Bronchial epithelial cell (primary cell): ENCODE measurements at regions not wholly inside any gene's neighbourhood (a gene's known extent, or its start where the extent isn't known, plus 50 kb on each side); places are given as distances from the start of the nearest gene placed in this dataset.

Experiments
- DNase-seq: peaks from one replicate; pipeline ENCODE4 v3.0.0-alpha.2; 2010; ENCODE audit warnings: low read depth
- FAIRE-seq: peaks from 2 replicates; lab custom pipeline; 2011; peaks lifted over from hg19 to GRCh38; lab: Jason Lieb, UNC
- H3K27me3 ChIP-seq: 2 replicates; pipeline ENCODE4 v1.5.1; 2011; ENCODE audit warnings: low read length; ENCODE audit not compliant: control insufficient read depth, insufficient read depth
- H3K36me3 ChIP-seq: 2 replicates; pipeline ENCODE4 v1.5.1; 2011; ENCODE audit warnings: low read length; ENCODE audit not compliant: control insufficient read depth, insufficient read depth
- H3K4me3 ChIP-seq: 2 replicates; pipeline ENCODE4 v1.5.1; 2011; ENCODE audit warnings: mild to moderate bottlenecking, low read depth, low read length, control low read depth
- TF ChIP-seq, protein P1 (sequence below): IDR thresholded peaks from 2 replicates; pipeline ENCODE4 v1.5.1; 2011; ENCODE audit warnings: mild to moderate bottlenecking, moderate library complexity, low read length, control low read depth, inconsistent platforms; ENCODE audit not compliant: insufficient read depth, severe bottlenecking

DNA sequence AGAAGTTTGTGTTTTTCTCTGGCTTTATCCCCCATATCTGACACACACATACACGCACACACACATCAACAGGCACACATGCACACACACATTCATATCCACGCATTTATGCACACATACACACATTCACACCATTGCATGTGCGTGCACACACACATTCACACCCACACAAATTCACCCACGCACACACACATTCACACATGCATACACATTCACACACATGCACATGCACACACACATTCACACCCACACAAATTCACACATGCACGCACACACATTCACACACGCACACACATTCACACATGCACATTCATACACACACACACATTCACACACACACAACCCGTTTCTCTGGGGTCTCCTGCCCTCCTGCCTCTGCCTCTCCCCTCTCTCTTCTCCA, 264.2 kb downstream of the BCL11B start:
- TF ChIP-seq, protein P1, sequence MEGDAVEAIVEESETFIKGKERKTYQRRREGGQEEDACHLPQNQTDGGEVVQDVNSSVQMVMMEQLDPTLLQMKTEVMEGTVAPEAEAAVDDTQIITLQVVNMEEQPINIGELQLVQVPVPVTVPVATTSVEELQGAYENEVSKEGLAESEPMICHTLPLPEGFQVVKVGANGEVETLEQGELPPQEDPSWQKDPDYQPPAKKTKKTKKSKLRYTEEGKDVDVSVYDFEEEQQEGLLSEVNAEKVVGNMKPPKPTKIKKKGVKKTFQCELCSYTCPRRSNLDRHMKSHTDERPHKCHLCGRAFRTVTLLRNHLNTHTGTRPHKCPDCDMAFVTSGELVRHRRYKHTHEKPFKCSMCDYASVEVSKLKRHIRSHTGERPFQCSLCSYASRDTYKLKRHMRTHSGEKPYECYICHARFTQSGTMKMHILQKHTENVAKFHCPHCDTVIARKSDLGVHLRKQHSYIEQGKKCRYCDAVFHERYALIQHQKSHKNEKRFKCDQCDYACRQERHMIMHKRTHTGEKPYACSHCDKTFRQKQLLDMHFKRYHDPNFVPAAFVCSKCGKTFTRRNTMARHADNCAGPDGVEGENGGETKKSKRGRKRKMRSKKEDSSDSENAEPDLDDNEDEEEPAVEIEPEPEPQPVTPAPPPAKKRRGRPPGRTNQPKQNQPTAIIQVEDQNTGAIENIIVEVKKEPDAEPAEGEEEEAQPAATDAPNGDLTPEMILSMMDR: no peak
- peaks cover 2% of the 10 kb centered on the region for H3K27me3 ChIP-seq
- DNase-seq: no peak
- H3K36me3 ChIP-seq: no peaks in the 10 kb centered on the region
- FAIRE-seq: peak; percentile 75
- no peak overlapping the region for H3K4me3 ChIP-seq

DNA sequence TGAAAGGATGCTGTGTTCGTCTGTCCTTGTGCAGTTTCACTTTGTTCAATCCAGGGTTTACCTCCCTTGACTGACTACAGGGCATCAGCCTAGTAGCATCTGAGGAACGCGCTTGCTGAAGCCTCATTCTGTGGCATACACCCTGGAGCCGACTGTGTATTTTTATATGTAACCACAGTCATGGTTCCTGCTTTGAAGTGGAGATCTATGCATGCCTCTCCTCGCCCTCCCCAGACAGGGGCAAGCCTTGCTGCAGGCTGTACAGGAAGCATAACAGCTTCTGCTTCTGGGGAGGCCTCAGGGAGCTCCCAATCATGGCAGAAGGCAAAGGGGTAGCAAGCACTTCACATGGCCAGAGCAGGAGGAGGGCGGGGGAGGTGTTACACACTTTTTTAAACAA, 262.1 kb downstream of the BCL11B start:
- DNase-seq: no peak
- Histone ChIP-seq H3K4me3 (no peak overlapping the region), H3K27me3 (peaks cover 2% of the 10 kb centered on the region), H3K36me3 (no peaks in the 10 kb centered on the region)
- FAIRE-seq: no peak
- TF ChIP-seq, protein P1: no peak

DNA sequence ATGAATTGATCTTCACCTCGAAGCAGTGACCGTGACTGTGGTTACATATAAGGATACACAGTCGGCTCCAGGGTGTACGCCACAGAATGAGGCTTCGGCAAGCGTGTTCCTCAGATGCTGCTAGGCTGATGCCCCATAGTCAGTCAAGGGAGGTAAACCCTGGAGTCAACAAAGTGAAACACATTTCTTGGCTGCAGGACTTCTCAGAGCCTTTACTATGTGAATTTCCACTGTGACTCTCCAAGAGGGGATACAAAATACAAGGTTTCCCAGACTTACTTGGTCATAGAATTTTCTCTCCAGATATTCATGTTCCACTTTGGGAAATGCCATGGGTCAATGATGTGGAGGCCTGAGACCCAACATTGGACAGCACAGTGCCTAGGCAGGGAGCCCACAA, 260.6 kb downstream of the BCL11B start:
- Histone ChIP-seq H3K4me3 (no peak overlapping the region), H3K27me3 (peaks cover 2% of the 10 kb centered on the region)
- FAIRE-seq: no peak

DNA sequence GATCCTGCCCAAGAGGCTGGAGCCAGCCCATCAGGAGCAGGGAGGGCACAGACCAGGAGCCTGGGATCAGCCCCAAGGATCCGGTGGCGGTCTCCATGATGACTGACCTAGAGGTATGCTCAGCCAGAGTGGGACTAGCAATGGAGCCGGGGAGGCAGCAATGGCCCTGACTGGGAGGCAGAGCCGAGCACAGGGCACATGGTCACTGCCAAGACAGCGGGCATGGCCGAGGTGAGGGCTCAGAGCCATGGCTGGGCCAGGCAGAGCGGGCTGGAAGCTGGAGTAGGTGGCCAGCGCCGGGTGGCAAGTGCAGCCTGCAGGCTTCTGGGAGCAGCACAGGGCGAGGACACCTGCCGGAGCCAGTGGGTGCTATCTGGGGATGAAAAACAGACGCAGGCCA, 259.3 kb downstream of the BCL11B start:
- H3K27me3 ChIP-seq: peaks cover 2% of the 10 kb centered on the region
- FAIRE-seq: no peak
- no peaks in the 10 kb centered on the region for H3K36me3 ChIP-seq
- H3K4me3 ChIP-seq: no peak overlapping the region
- DNase-seq: no peak
- TF ChIP-seq, protein P1: no peak

More for the DNA sequence above, 260.6 kb downstream of the BCL11B start:
- H3K36me3 ChIP-seq: no peaks in the 10 kb centered on the region
- TF ChIP-seq, protein P1: no peak
- DNase-seq: no peak

DNA sequence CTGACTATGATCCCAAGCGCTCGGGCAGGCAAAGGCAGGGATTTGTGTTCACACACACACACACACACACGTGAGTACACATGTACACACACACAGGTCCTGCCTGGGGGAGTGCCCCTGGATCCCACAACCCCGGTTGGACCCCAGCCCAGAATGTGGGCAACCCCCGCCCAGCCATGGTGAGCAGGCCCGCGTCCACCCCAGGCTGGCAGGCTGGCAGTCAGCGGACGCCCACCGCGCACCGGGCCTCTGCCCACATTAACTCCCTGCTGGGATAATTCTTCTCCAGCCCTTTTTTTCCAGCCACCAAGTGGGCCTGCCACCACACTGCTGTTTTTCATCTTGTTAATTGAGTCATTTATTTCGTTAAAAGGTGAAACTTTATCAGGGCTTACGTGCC, 256.2 kb downstream of the BCL11B start:
- Histone ChIP-seq H3K36me3 (no peaks in the 10 kb centered on the region), H3K4me3 (no peak overlapping the region), H3K27me3 (peaks cover under 1% of the 10 kb centered on the region)
- FAIRE-seq (no peak), DNase-seq (no peak)
- TF ChIP-seq, protein P1: no peak

DNA sequence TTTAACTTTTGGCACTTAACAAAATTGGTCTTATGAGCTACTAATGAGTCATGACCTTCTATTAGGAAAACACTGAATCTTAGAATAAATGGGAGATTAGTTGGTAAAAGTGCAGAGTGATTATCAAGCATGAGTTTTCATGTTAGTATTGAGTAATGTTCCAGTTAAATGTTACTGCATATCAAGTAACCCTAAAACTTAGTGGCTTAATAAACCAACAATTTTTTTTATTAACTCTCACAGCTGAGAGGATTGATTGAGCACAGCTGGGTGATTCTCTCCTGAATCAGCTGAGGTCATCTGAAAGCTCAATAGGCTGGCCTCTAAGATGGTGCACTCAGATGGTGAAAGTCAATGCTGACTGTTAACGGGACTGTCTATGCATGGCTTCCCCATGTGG, 248.6 kb downstream of the BCL11B start:
- Histone ChIP-seq H3K4me3 (no peak overlapping the region), H3K27me3 (no peaks in the 10 kb centered on the region), H3K36me3 (no peaks in the 10 kb centered on the region)
- DNase-seq (peak; percentile 83), FAIRE-seq (no peak)
- TF ChIP-seq, protein P1: no peak
